K562 (cell line): ENCODE measurements at regions not wholly inside any gene's neighbourhood (a gene's known extent, or its start where the extent isn't known, plus 50 kb on each side); places are given as distances from the start of the nearest gene placed in this dataset.

Experiments used
- BRCA1 ChIP-seq, 2 experiments: fragments of 450-650 bp in 1 of 2; sonication (generic) in 1 of 2; formaldehyde crosslinking in 1 of 2; IDR thresholded peaks; 2 replicates each; pipeline versions ENCODE4 v1.5.0 to v1.6.1; 2017 to 2020; ENCODE audit warnings: mild to moderate bottlenecking in 1 of 2, missing genetic modification reagents in 1 of 2
- BRF1 ChIP-seq: IDR thresholded peaks from 3 replicates; pipeline ENCODE4 v1.6.1; 2011; ENCODE audit warnings: borderline replicate concordance, mild to moderate bottlenecking; ENCODE audit not compliant: insufficient read length; ENCODE audit errors: extremely low read depth
- CHD2 ChIP-seq: IDR thresholded peaks from 2 replicates; pipeline ENCODE4 v1.6.1; 2011; ENCODE audit warnings: low read depth, low read length
- COPS2 ChIP-seq: fragments of 450-650 bp; conservative IDR thresholded peaks from 2 replicates; pipeline ENCODE4 v1.6.1; 2016; ENCODE audit warnings: mild to moderate bottlenecking, moderate library complexity
- DNMT1 ChIP-seq: fragments of 450-650 bp; IDR thresholded peaks from 2 replicates; pipeline ENCODE4 v1.6.1; 2016; ENCODE audit warnings: antibody characterized with exemption, mild to moderate bottlenecking
- KDM4B ChIP-seq, 2 experiments: fragments of 450-650 bp in 1 of 2; sonication (generic) in 1 of 2; IDR thresholded peaks; 2 replicates each; pipeline ENCODE4 v1.6.1; 2016 to 2017; ENCODE audit warnings: borderline replicate concordance in 2 of 2, antibody characterized with exemption in 1 of 2, low read depth in 1 of 2, mild to moderate bottlenecking in 1 of 2
- PYGO2 ChIP-seq: fragments of 450-650 bp; IDR thresholded peaks from 2 replicates; pipeline ENCODE4 v1.6.1; 2016; ENCODE audit warnings: mild to moderate bottlenecking, missing genetic modification characterization, moderate library complexity, missing compliant biosample characterization
- RNF2 ChIP-seq: sonication (generic); IDR thresholded peaks from 2 replicates; pipeline ENCODE4 v1.6.1; 2016
- TF ChIP-seq, protein P1 (sequence below), 2 experiments: fragments of 200-800 bp in 1 of 2; sonication (Bioruptor generic) in 1 of 2; sonication (generic) in 1 of 2; formaldehyde crosslinking in 1 of 2; IDR thresholded peaks in 1 of 2; conservative IDR thresholded peaks in 1 of 2; 2 replicates each; pipeline versions ENCODE4 v1.5.0 to v1.6.1; 2016 to 2020; ENCODE audit warnings: missing compliant biosample characterization in 1 of 2, missing genetic modification characterization in 1 of 2, missing genetic modification reagents in 1 of 2

DNA sequence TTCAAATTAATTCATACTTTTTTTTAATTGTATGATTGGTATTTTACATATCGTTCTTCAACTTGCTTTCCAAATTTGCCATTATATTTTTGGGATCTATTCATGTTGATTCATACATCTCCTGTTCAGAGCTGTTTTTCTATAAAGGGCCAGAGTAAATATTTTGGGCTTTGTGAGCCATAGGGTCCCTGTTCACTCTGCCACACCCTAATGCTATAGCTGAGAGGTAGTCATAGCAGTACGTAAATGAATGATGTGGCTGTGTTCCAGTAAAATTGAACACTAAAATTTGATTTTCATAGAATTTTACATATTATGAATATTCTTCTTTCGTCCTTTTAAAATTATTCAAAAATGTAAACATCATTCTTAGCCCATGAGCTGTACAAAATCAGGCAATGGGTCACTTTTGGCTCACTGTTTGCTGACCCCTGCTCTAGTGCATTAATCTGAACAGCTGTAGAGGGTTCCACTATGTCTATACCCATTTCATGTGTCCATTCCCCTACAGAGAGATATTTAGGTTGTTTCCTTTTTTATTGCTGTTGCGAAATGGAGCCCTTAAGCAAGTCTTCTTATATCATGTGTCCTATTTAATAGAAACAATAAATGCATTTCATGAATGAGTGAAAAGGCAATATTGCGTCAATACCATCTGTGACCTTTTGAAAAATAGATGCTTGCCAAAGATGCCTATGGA, 136.4 kb upstream of the SALL4 start:
- TF ChIP-seq BRCA1 (IDR thresholded peaks at IDR 0.05) (no peak), BRCA1 (CRISPR knock-in tag; IDR thresholded peaks at IDR 0.05) (no peak), RNF2 (no peak), BRF1 (no peak), PYGO2 (no peak), CHD2 (no peak), KDM4B (IDR thresholded peaks at IDR 0.05; ENCODE audit: borderline replicate concordance in 2 of 2, low read depth in 1 of 2) (no peak), DNMT1 (no peak), COPS2 (no peak)
- TF ChIP-seq, protein P1, sequence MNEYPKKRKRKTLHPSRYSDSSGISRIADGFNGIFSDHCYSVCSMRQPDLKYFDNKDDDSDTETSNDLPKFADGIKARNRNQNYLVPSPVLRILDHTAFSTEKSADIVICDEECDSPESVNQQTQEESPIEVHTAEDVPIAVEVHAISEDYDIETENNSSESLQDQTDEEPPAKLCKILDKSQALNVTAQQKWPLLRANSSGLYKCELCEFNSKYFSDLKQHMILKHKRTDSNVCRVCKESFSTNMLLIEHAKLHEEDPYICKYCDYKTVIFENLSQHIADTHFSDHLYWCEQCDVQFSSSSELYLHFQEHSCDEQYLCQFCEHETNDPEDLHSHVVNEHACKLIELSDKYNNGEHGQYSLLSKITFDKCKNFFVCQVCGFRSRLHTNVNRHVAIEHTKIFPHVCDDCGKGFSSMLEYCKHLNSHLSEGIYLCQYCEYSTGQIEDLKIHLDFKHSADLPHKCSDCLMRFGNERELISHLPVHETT (CRISPR knock-in tag; conservative IDR thresholded peaks at IDR 0.05 in 1 of 2, IDR thresholded peaks at IDR 0.05 in 1 of 2), result no peak
